Type B pancreatic cell (in vitro differentiated cells): ENCODE measurements at regions not wholly inside any gene's neighbourhood (a gene's known extent, or its start where the extent isn't known, plus 50 kb on each side); places are given as distances from the start of the nearest gene placed in this dataset.
A peak's percentile ranks its signal among the peaks of the same experiment; 100 is the strongest.

Experiments used
- DNase-seq: peaks from one replicate; pipeline ENCODE4 v3.0.0; 2021; ENCODE audit warnings: mixed read lengths; ENCODE audit not compliant: unreplicated experiment; ENCODE audit errors: extremely low spot score
- H3K27ac Mint-ChIP-seq: 2 replicates; pipeline ENCODE4 v1.8.0; 2021; ENCODE audit warnings: mild to moderate bottlenecking, mixed read lengths
- H3K27me3 Mint-ChIP-seq: 2 replicates; pipeline ENCODE4 v1.8.0; 2021; ENCODE audit warnings: mixed read lengths
- H3K36me3 Mint-ChIP-seq: 2 replicates; pipeline ENCODE4 v1.8.0; 2021; ENCODE audit warnings: mixed read lengths
- H3K4me1 Mint-ChIP-seq: one replicate; pipeline ENCODE4 v1.8.0; 2021; ENCODE audit warnings: mixed read lengths; ENCODE audit not compliant: unreplicated experiment
- H3K4me3 Mint-ChIP-seq: 2 replicates; pipeline ENCODE4 v1.8.0; 2021; ENCODE audit warnings: mild to moderate bottlenecking, mixed read lengths
- H3K9me3 Mint-ChIP-seq: 2 replicates; pipeline ENCODE4 v1.8.0; 2021; ENCODE audit warnings: mixed read lengths
- TF ChIP-seq, protein P1 (sequence below): fragments of 200-600 bp; sonication (generic); conservative IDR thresholded peaks from 2 replicates; pipeline ENCODE4 v1.5.0; 2021; ENCODE audit warnings: antibody characterized with exemption, mild to moderate bottlenecking

DNA sequence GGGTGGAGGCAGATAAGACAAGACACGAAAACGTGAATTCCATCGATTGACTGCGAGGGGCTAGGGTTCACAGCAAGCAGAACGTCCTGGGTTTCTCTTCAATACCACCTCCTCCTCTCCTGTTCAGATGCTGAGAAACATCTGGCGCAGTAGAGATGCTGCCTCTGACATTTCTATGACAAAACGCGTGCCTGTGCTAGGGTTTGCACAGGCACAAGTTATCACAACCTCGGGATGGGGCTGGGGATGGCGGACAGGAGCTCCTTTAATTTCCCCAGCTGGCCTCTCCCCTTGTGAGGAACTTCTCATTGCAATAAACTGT lies 99.8 kb upstream of the SVIL start:
- DNase-seq: no peak
- Mint-ChIP-seq H3K36me3 (peaks cover 14% of the 10 kb centered on the region), H3K4me1 (peaks cover 59% of the 10 kb centered on the region), H3K9me3 (no peaks in the 10 kb centered on the region), H3K27me3 (no peaks in the 10 kb centered on the region), H3K4me3 (peak overlapping the region; percentile 94), H3K27ac (peak overlapping the region; percentile 92)
- TF ChIP-seq, protein P1, sequence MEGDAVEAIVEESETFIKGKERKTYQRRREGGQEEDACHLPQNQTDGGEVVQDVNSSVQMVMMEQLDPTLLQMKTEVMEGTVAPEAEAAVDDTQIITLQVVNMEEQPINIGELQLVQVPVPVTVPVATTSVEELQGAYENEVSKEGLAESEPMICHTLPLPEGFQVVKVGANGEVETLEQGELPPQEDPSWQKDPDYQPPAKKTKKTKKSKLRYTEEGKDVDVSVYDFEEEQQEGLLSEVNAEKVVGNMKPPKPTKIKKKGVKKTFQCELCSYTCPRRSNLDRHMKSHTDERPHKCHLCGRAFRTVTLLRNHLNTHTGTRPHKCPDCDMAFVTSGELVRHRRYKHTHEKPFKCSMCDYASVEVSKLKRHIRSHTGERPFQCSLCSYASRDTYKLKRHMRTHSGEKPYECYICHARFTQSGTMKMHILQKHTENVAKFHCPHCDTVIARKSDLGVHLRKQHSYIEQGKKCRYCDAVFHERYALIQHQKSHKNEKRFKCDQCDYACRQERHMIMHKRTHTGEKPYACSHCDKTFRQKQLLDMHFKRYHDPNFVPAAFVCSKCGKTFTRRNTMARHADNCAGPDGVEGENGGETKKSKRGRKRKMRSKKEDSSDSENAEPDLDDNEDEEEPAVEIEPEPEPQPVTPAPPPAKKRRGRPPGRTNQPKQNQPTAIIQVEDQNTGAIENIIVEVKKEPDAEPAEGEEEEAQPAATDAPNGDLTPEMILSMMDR: no peak

- Mint-ChIP-seq H3K27me3 (no peaks in the 10 kb centered on the region), H3K9me3 (no peaks in the 10 kb centered on the region), H3K4me3 (peak overlapping the region; percentile 94), H3K27ac (peak overlapping the region; percentile 92), H3K4me1 (peaks cover 66% of the 10 kb centered on the region), H3K36me3 (peaks cover 24% of the 10 kb centered on the region)
- DNase-seq: no peak
- TF ChIP-seq, protein P1: no peak
Measured at GRCh38 chr10:29733323-29733722, 98.6 kb upstream of the SVIL start.

GRCh38 chr10:29732918-29733317 lies 98.1 kb upstream of the SVIL start:
- peak overlapping the region; percentile 94 for H3K4me3 Mint-ChIP-seq
- DNase-seq: no peak
- peaks cover 28% of the 10 kb centered on the region for H3K36me3 Mint-ChIP-seq
- H3K27me3 Mint-ChIP-seq: no peaks in the 10 kb centered on the region
- TF ChIP-seq, protein P1: no peak
- peaks cover 69% of the 10 kb centered on the region for H3K4me1 Mint-ChIP-seq
- H3K9me3 Mint-ChIP-seq: no peaks in the 10 kb centered on the region
- H3K27ac Mint-ChIP-seq: peak overlapping the region; percentile 51

- DNase-seq: no peak
- H3K27me3 Mint-ChIP-seq: no peaks in the 10 kb centered on the region
- H3K9me3 Mint-ChIP-seq: no peaks in the 10 kb centered on the region
- H3K4me3 Mint-ChIP-seq: peak overlapping the region; percentile 78
- peak overlapping the region; percentile 67 for H3K27ac Mint-ChIP-seq
- H3K36me3 Mint-ChIP-seq: peaks cover 34% of the 10 kb centered on the region
- H3K4me1 Mint-ChIP-seq: peaks cover 66% of the 10 kb centered on the region
- TF ChIP-seq, protein P1: no peak
Measured at GRCh38 chr10:29731760-29732159, 97.0 kb upstream of the SVIL start.

DNA sequence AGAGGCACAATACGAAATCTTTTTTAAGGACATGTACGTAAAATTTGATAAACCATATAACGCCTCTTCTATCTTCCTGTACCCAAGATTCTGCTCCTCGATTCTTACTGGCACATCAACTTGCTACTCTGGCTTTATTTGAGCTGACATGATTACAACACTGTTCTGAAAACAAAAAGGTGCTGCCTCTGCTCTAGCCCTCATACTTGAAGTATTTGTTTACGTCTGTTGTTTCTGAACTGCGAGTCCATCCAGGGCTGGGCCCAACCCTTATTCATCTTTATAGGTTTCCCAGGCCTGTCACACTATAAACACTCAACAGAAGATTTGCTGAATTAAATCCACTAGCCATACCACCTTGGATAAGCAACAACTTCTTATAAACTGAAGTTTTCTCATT lies 96.2 kb upstream of the SVIL start:
- Mint-ChIP-seq H3K27ac (peak overlapping the region; percentile 53), H3K4me1 (peaks cover 66% of the 10 kb centered on the region), H3K36me3 (peaks cover 36% of the 10 kb centered on the region), H3K9me3 (no peaks in the 10 kb centered on the region), H3K4me3 (peak overlapping the region; percentile 77), H3K27me3 (no peaks in the 10 kb centered on the region)
- TF ChIP-seq, protein P1: no peak
- no peak for DNase-seq

DNA sequence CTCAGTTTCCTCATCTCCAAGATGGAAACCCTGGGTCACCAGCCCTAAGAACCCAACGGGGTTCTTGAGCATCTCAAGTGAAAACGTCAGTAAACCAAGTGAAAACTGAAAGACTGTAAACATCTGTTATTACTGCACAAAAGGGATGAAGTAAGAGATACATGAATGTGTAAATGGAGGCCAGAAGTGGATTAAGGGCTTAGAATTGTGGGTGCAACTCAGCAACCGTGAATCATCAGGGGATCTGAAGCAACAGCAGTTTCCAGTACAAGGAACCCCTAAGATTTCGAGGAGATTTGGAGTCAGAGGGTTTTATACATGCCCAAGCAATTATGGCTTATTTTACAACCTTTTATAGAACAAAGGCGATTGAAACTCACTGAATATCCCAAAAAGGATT lies 95.7 kb upstream of the SVIL start:
- Mint-ChIP-seq H3K36me3 (peaks cover 37% of the 10 kb centered on the region), H3K27me3 (no peaks in the 10 kb centered on the region), H3K4me3 (peak overlapping the region; percentile 77), H3K4me1 (peaks cover 66% of the 10 kb centered on the region), H3K9me3 (no peaks in the 10 kb centered on the region), H3K27ac (peak overlapping the region; percentile 53)
- TF ChIP-seq, protein P1: no peak
- DNase-seq: no peak
